GM19395 (cell line): ENCODE measurements at regions not wholly inside any gene's neighbourhood (a gene's known extent, or its start where the extent isn't known, plus 50 kb on each side); places are given as distances from the start of the nearest gene placed in this dataset.

ENCODE experiments used
- ATAC-seq: cut with Tn5 transposase; IDR thresholded peaks from one replicate; pipeline ENCODE4 v1.9.1; 2021; ENCODE audit warnings: mild to moderate bottlenecking, moderate library complexity; ENCODE audit not compliant: unreplicated experiment

DNA sequence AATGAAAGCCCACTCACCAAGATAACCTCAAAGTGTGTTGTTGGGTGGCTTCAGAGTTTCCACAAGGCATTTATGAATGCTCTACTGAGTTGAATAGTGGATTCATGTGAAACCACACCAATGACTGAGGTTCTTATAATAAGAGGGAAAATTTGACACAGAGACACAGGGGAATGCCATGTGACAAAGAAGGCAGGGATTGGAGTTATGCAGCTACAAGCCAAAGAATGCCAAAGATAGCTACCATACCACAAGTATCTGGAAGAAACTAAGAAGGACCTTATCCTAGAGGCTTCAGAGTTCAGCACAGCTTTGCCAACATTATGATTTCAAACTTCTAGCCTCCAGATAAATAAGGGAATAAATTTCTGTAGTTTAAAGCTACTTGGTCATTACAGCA is 68.0 kb upstream of the PCDH15 start:
- ATAC-seq: no peak

DNA sequence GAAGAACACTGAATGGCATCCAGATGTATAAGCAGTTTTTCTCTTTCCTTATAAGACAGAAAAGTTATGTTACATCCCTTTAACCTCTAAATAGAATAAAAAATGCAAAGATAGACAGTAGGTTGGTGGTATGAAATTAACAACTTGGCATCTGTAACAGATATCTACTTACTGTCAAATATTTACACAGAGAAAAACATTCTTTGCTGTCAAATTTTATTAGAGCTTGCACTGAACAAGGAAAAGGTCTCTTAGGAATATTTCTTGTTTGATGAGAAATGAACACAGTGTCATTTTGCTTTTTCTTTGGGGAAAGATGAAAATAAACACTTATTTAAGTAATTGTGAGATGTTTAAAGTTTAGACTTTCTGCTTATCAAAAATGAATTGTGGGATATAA is 65.6 kb upstream of the PCDH15 start:
- ATAC-seq: no peak

DNA sequence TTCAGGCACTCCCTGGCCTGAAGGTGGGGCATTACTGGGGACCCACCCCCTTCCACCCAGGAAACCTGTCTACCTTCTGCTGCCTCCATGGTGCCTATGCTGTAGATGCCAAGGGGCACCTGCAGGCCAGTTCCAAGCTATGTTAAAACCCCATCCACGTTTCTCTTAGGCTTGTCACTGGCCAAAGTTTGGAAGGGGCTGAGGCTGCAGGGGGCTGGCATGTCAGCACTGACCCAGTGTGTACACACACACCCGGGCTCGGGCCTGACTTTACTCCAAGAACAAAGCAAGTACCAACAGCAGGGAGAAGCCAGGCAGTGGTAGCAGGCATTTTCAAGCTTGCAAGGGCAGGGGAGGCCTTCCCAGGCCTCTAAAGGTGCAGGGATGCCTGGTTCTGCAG is 53.8 kb upstream of the PCDH15 start:
- no peak for ATAC-seq

DNA sequence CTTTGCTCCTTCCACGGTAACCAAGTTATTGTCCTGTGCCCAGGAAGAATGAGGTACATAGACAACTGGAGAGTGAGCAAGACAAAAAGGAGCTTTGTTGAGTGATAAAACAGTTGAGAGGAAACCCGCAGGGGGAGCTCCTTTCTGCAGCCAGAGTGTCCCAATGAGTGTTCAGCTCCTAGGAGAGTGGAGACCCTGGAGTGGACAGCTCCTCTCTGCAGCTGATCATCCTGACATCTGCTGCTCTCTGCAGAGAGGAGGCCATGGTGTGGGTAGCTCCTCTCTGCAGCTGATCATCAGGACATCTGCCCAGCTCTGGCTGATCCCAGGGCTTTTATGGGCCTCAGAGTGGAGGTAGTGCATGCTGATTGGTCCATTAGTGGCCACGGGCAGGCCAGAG is 53.4 kb upstream of the PCDH15 start:
- ATAC-seq: no peak

DNA sequence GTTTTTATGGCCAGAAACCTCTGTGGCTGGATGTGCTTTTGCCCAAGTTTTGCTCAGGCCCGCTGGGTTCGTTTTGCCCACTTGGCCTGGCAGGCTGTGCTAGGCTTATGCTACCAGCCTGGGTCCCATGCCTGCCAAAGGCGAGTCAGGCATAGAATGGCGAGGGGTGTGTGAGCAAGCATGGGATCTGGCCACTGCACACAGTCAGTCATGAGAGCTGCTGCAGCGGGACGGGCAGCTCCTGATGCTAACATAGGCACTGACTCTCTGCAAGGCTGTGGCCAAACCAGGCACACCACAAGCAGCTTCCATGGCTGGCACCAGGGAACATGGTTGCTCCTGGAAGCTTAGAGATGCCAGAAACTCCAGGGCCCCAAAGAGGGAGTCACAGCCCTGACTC is 52.9 kb upstream of the PCDH15 start:
- no peak for ATAC-seq
